ENCODE measurements at regions not wholly inside any gene's neighbourhood (a gene's known extent, or its start where the extent isn't known, plus 50 kb on each side); places are given as distances from the start of the nearest gene placed in this dataset.

GRCh38 chr6:115310156-115310555, 750.5 kb downstream of the FRK start:
- 90 to 92% methylated on average over 5 to 6 of the region's 6 CpGs for WGBS, 2 experiments (ENCODE audit: insufficient coverage in 2 of 2)

GRCh38 chr6:115302731-115303130, 758.0 kb downstream of the FRK start:
- H3K36me3 ChIP-seq (ENCODE audit: control insufficient read depth, insufficient read depth, low read length), result no peaks in the 10 kb centered on the region
- no peak overlapping the region for H3K27ac ChIP-seq (ENCODE audit: low read depth, low read length, severe bottlenecking)
- no peaks in the 10 kb centered on the region for H3K4me1 ChIP-seq (ENCODE audit: control insufficient read depth, insufficient read depth, low read length, poor library complexity, severe bottlenecking)
- WGBS, 2 experiments (ENCODE audit: insufficient coverage in 2 of 2), result 60 to 94% methylated on average over 1 to 3 of the region's 4 CpGs
- H3K9me3 ChIP-seq (ENCODE audit: control insufficient read depth, low read length), result no peaks in the 10 kb centered on the region
- no peak overlapping the region for H3K4me3 ChIP-seq (ENCODE audit: extremely low read depth, insufficient read depth, low read length, poor library complexity, severe bottlenecking)

More at GRCh38 chr6:115310156-115310555, 750.5 kb downstream of the FRK start:
- H3K27ac ChIP-seq (ENCODE audit: low read depth, low read length, severe bottlenecking), result no peak overlapping the region
- no peaks in the 10 kb centered on the region for H3K9me3 ChIP-seq (ENCODE audit: control insufficient read depth, low read length)
- H3K4me1 ChIP-seq (ENCODE audit: control insufficient read depth, insufficient read depth, low read length, poor library complexity, severe bottlenecking), result no peaks in the 10 kb centered on the region
- H3K36me3 ChIP-seq (ENCODE audit: control insufficient read depth, insufficient read depth, low read length), result no peaks in the 10 kb centered on the region
- no peak overlapping the region for H3K4me3 ChIP-seq (ENCODE audit: extremely low read depth, insufficient read depth, low read length, poor library complexity, severe bottlenecking)

- no peaks in the 10 kb centered on the region for H3K9me3 ChIP-seq (ENCODE audit: control insufficient read depth, low read length)
- no peak overlapping the region for H3K4me3 ChIP-seq (ENCODE audit: extremely low read depth, insufficient read depth, low read length, poor library complexity, severe bottlenecking)
- H3K4me1 ChIP-seq (ENCODE audit: control insufficient read depth, insufficient read depth, low read length, poor library complexity, severe bottlenecking), result no peaks in the 10 kb centered on the region
- no peak overlapping the region for H3K27ac ChIP-seq (ENCODE audit: low read depth, low read length, severe bottlenecking)
- H3K36me3 ChIP-seq (ENCODE audit: control insufficient read depth, insufficient read depth, low read length), result no peaks in the 10 kb centered on the region
- WGBS, 2 experiments (ENCODE audit: insufficient coverage in 2 of 2), result 80 to 83% methylated on average over 4 of the region's 4 CpGs
These were observed 773.2 kb downstream of the FRK start for GRCh38 chr6:115287467-115287866.

- no peaks in the 10 kb centered on the region for H3K4me1 ChIP-seq (ENCODE audit: control insufficient read depth, insufficient read depth, low read length, poor library complexity, severe bottlenecking)
- no peaks in the 10 kb centered on the region for H3K36me3 ChIP-seq (ENCODE audit: control insufficient read depth, insufficient read depth, low read length)
- WGBS, 2 experiments (ENCODE audit: insufficient coverage in 2 of 2), result 78 to 100% methylated on average over 2 of the region's 3 CpGs
- no peak overlapping the region for H3K4me3 ChIP-seq (ENCODE audit: extremely low read depth, insufficient read depth, low read length, poor library complexity, severe bottlenecking)
- no peak overlapping the region for H3K27ac ChIP-seq (ENCODE audit: low read depth, low read length, severe bottlenecking)
- H3K9me3 ChIP-seq (ENCODE audit: control insufficient read depth, low read length), result no peaks in the 10 kb centered on the region
These were observed 783.7 kb downstream of the FRK start for GRCh38 chr6:115276881-115277565.

- H3K4me1 ChIP-seq (ENCODE audit: control insufficient read depth, insufficient read depth, low read length, poor library complexity, severe bottlenecking), result no peaks in the 10 kb centered on the region
- H3K9me3 ChIP-seq (ENCODE audit: control insufficient read depth, low read length), result no peaks in the 10 kb centered on the region
These were observed 788.4 kb downstream of the FRK start for GRCh38 chr6:115272311-115272710.

GRCh38 chr6:115271434-115271833, 789.3 kb downstream of the FRK start:
- H3K9me3 ChIP-seq (ENCODE audit: control insufficient read depth, low read length), result no peaks in the 10 kb centered on the region
- H3K27ac ChIP-seq (ENCODE audit: low read depth, low read length, severe bottlenecking), result no peak overlapping the region
- H3K4me3 ChIP-seq (ENCODE audit: extremely low read depth, insufficient read depth, low read length, poor library complexity, severe bottlenecking), result no peak overlapping the region
- 40 to 73% methylated on average over 1 to 2 of the region's 5 CpGs for WGBS, 2 experiments (ENCODE audit: insufficient coverage in 2 of 2)
- H3K4me1 ChIP-seq (ENCODE audit: control insufficient read depth, insufficient read depth, low read length, poor library complexity, severe bottlenecking), result no peaks in the 10 kb centered on the region
- H3K36me3 ChIP-seq (ENCODE audit: control insufficient read depth, insufficient read depth, low read length), result no peaks in the 10 kb centered on the region

More at GRCh38 chr6:115272311-115272710, 788.4 kb downstream of the FRK start:
- H3K27ac ChIP-seq (ENCODE audit: low read depth, low read length, severe bottlenecking), result no peak overlapping the region
- H3K4me3 ChIP-seq (ENCODE audit: extremely low read depth, insufficient read depth, low read length, poor library complexity, severe bottlenecking), result no peak overlapping the region
- H3K36me3 ChIP-seq (ENCODE audit: control insufficient read depth, insufficient read depth, low read length), result no peaks in the 10 kb centered on the region

GRCh38 chr6:115270953-115271352, 789.7 kb downstream of the FRK start:
- no peaks in the 10 kb centered on the region for H3K4me1 ChIP-seq (ENCODE audit: control insufficient read depth, insufficient read depth, low read length, poor library complexity, severe bottlenecking)
- no peak overlapping the region for H3K4me3 ChIP-seq (ENCODE audit: extremely low read depth, insufficient read depth, low read length, poor library complexity, severe bottlenecking)
- H3K27ac ChIP-seq (ENCODE audit: low read depth, low read length, severe bottlenecking), result no peak overlapping the region
- H3K9me3 ChIP-seq (ENCODE audit: control insufficient read depth, low read length), result no peaks in the 10 kb centered on the region
- no peaks in the 10 kb centered on the region for H3K36me3 ChIP-seq (ENCODE audit: control insufficient read depth, insufficient read depth, low read length)

- WGBS, 2 experiments (ENCODE audit: insufficient coverage in 2 of 2), result no CpG with 5 or more reads among the region's 4 CpGs
- Histone ChIP-seq H3K27ac (ENCODE audit: low read depth, low read length, severe bottlenecking) (no peak overlapping the region), H3K4me1 (ENCODE audit: control insufficient read depth, insufficient read depth, low read length, poor library complexity, severe bottlenecking) (no peaks in the 10 kb centered on the region), H3K9me3 (ENCODE audit: control insufficient read depth, low read length) (no peaks in the 10 kb centered on the region), H3K4me3 (ENCODE audit: extremely low read depth, insufficient read depth, low read length, poor library complexity, severe bottlenecking) (no peak overlapping the region), H3K36me3 (ENCODE audit: control insufficient read depth, insufficient read depth, low read length) (no peaks in the 10 kb centered on the region)
These were observed 819.3 kb downstream of the FRK start for GRCh38 chr6:115241373-115241772.

- Histone ChIP-seq H3K36me3 (ENCODE audit: control insufficient read depth, insufficient read depth, low read length) (no peaks in the 10 kb centered on the region), H3K4me1 (ENCODE audit: control insufficient read depth, insufficient read depth, low read length, poor library complexity, severe bottlenecking) (no peaks in the 10 kb centered on the region), H3K9me3 (ENCODE audit: control insufficient read depth, low read length) (no peaks in the 10 kb centered on the region), H3K4me3 (ENCODE audit: extremely low read depth, insufficient read depth, low read length, poor library complexity, severe bottlenecking) (no peak overlapping the region), H3K27ac (ENCODE audit: low read depth, low read length, severe bottlenecking) (no peak overlapping the region)
- WGBS, 2 experiments (ENCODE audit: insufficient coverage in 2 of 2), result no CpG with 5 or more reads among the region's 1 CpG
These were observed 839.5 kb downstream of the FRK start for GRCh38 chr6:115221198-115221597.

- Histone ChIP-seq H3K4me1 (ENCODE audit: control insufficient read depth, insufficient read depth, low read length, poor library complexity, severe bottlenecking) (no peaks in the 10 kb centered on the region), H3K36me3 (ENCODE audit: control insufficient read depth, insufficient read depth, low read length) (no peaks in the 10 kb centered on the region), H3K27ac (ENCODE audit: low read depth, low read length, severe bottlenecking) (no peak overlapping the region)
These were observed 840.0 kb downstream of the FRK start for GRCh38 chr6:115220551-115221159.

GRCh38 chr6:115219645-115220044, 841.0 kb downstream of the FRK start:
- no peaks in the 10 kb centered on the region for H3K9me3 ChIP-seq (ENCODE audit: control insufficient read depth, low read length)
- no peak overlapping the region for H3K4me3 ChIP-seq (ENCODE audit: extremely low read depth, insufficient read depth, low read length, poor library complexity, severe bottlenecking)
- no peak overlapping the region for H3K27ac ChIP-seq (ENCODE audit: low read depth, low read length, severe bottlenecking)
- H3K36me3 ChIP-seq (ENCODE audit: control insufficient read depth, insufficient read depth, low read length), result no peaks in the 10 kb centered on the region
- no peaks in the 10 kb centered on the region for H3K4me1 ChIP-seq (ENCODE audit: control insufficient read depth, insufficient read depth, low read length, poor library complexity, severe bottlenecking)

More at GRCh38 chr6:115220551-115221159, 840.0 kb downstream of the FRK start:
- no peak overlapping the region for H3K4me3 ChIP-seq (ENCODE audit: extremely low read depth, insufficient read depth, low read length, poor library complexity, severe bottlenecking)
- no peaks in the 10 kb centered on the region for H3K9me3 ChIP-seq (ENCODE audit: control insufficient read depth, low read length)

All from mesodermal cell (in vitro differentiated cells).